Fibroblast of mammary gland (primary cell): ENCODE measurements at regions not wholly inside any gene's neighbourhood (a gene's known extent, or its start where the extent isn't known, plus 50 kb on each side); places are given as distances from the start of the nearest gene placed in this dataset.

Experiments used
- DNase-seq: peaks from one replicate; pipeline ENCODE4 v3.0.0-alpha.2; 2010; ENCODE audit warnings: low read depth
- H3K4me3 ChIP-seq: 2 replicates; pipeline ENCODE4 v1.5.1; 2011; ENCODE audit warnings: low read depth, mild to moderate bottlenecking, low read length, moderate library complexity; ENCODE audit not compliant: control insufficient read depth
- TF ChIP-seq, protein P1 (sequence below): conservative IDR thresholded peaks from 2 replicates; pipeline ENCODE4 v1.5.1; 2011; ENCODE audit warnings: low read depth, low read length, inconsistent platforms; ENCODE audit not compliant: control insufficient read depth, insufficient read depth

DNA sequence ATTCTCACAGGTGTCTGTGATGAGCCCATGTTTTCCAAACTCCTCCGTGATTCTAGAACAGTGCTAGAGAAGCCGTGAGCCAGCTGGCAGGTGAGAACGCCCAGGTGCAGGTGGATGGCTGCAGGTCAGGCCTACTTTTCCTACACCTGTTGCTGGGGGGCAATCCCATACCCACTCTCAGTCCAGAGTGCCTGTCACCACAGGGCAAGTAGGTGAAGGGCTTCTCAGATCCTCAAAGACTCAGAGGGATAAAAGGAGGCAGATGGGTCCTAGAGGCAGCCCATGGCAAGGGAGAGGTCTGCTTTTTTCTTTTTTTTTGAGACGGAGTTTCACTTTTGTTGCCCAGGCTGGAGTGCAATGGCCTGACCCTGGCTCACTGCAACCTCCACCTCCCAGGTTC, 50.7 kb upstream of the H6PD start:
- TF ChIP-seq, protein P1, sequence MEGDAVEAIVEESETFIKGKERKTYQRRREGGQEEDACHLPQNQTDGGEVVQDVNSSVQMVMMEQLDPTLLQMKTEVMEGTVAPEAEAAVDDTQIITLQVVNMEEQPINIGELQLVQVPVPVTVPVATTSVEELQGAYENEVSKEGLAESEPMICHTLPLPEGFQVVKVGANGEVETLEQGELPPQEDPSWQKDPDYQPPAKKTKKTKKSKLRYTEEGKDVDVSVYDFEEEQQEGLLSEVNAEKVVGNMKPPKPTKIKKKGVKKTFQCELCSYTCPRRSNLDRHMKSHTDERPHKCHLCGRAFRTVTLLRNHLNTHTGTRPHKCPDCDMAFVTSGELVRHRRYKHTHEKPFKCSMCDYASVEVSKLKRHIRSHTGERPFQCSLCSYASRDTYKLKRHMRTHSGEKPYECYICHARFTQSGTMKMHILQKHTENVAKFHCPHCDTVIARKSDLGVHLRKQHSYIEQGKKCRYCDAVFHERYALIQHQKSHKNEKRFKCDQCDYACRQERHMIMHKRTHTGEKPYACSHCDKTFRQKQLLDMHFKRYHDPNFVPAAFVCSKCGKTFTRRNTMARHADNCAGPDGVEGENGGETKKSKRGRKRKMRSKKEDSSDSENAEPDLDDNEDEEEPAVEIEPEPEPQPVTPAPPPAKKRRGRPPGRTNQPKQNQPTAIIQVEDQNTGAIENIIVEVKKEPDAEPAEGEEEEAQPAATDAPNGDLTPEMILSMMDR = no peak
- no peak for DNase-seq
- peak overlapping the region; percentile 92 for H3K4me3 ChIP-seq

DNA sequence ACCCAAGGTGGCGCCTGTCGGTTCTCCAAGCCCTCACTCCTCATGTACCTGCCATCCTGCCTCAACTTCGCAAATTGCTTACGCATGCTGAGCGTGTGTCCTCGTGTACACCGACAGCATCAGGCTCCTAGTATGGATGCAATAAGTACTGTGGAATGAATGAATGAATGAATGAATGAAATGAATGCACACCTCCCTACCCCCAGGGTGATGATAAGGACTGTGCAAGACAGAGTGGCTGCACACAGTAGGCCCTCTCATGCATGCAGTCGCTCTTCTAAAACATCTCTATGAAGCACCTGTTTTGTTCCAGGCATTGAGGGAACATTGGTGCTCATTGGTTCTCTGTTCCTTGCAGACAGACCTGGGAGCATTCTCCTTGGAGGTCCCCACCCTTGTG, 49.8 kb upstream of the H6PD start:
- DNase-seq = no peak
- H3K4me3 ChIP-seq = no peak overlapping the region
- TF ChIP-seq, protein P1 = no peak
